ENCODE measurements at regions not wholly inside any gene's neighbourhood (a gene's known extent, or its start where the extent isn't known, plus 50 kb on each side); places are given as distances from the start of the nearest gene placed in this dataset.
"Not testable (repeated sequence)": the region's sequence is repeated elsewhere in the genome, so short reads cannot be mapped to it uniquely, and the experiment has no call there.

GRCh38 chr5:159678657-159679392 lies 237.5 kb upstream of the ADRA1B start:
- no peaks in the 10 kb centered on the region for H3K27me3 ChIP-seq
- H3K36me3 ChIP-seq: no peaks in the 10 kb centered on the region
- H3K4me1 ChIP-seq: no peaks in the 10 kb centered on the region
- 0 to 50% methylated on average over 1 of the region's 1 CpG for WGBS, 2 donors (ENCODE audit: low coverage in 1 of 2)
- no peak overlapping the region for H3K27ac ChIP-seq
- no peak for ATAC-seq
- TF ChIP-seq EP300 (IDR thresholded peaks at IDR 0.05) (no peak), POLR2AphosphoS5 (IDR thresholded peaks at IDR 0.05) (no peak), POLR2A (IDR thresholded peaks at IDR 0.05) (no peak), CTCF (IDR thresholded peaks at IDR 0.05) (no peak)
- H3K9me3 ChIP-seq: no peaks in the 10 kb centered on the region
- no peak overlapping the region for H3K4me3 ChIP-seq

- no peak overlapping the region for H3K4me3 ChIP-seq
- WGBS, 2 donors (ENCODE audit: low coverage in 1 of 2): 40% methylated on average over 2 of the region's 3 CpGs; no CpG with 5 or more reads in 1 of the 2 donors
- H3K27ac ChIP-seq: no peak overlapping the region
- no peaks in the 10 kb centered on the region for H3K27me3 ChIP-seq
- no peaks in the 10 kb centered on the region for H3K9me3 ChIP-seq
- H3K4me1 ChIP-seq: no peaks in the 10 kb centered on the region
- no peak for ATAC-seq
- H3K36me3 ChIP-seq: no peaks in the 10 kb centered on the region
- TF ChIP-seq POLR2A (IDR thresholded peaks at IDR 0.05): no peak
- no peak for TF ChIP-seq EP300 (IDR thresholded peaks at IDR 0.05)
These were observed 236.2 kb upstream of the ADRA1B start for GRCh38 chr5:159680095-159680494.

- Histone ChIP-seq H3K9me3 (no peaks in the 10 kb centered on the region), H3K27me3 (no peaks in the 10 kb centered on the region), H3K36me3 (no peaks in the 10 kb centered on the region), H3K4me1 (no peaks in the 10 kb centered on the region), H3K27ac (no peak overlapping the region), H3K4me3 (no peak overlapping the region)
- no peak for ATAC-seq
- TF ChIP-seq EP300 (IDR thresholded peaks at IDR 0.05) (no peak), CTCF (IDR thresholded peaks at IDR 0.05) (no peak), POLR2A (IDR thresholded peaks at IDR 0.05) (no peak), POLR2AphosphoS5 (IDR thresholded peaks at IDR 0.05) (no peak)
These were observed 234.6 kb upstream of the ADRA1B start for GRCh38 chr5:159681661-159682060.

GRCh38 chr5:159682623-159683022 lies 233.7 kb upstream of the ADRA1B start:
- no peak for ATAC-seq
- 50 to 69% methylated on average over 1 to 2 of the region's 2 CpGs for WGBS, 2 donors (ENCODE audit: low coverage in 1 of 2)
- Histone ChIP-seq H3K27me3 (no peaks in the 10 kb centered on the region), H3K4me3 (no peak overlapping the region), H3K9me3 (no peaks in the 10 kb centered on the region), H3K4me1 (no peaks in the 10 kb centered on the region), H3K27ac (no peak overlapping the region), H3K36me3 (no peaks in the 10 kb centered on the region)
- no peak for TF ChIP-seq CTCF (IDR thresholded peaks at IDR 0.05)
- TF ChIP-seq EP300 (IDR thresholded peaks at IDR 0.05): no peak
- no peak for TF ChIP-seq POLR2A (IDR thresholded peaks at IDR 0.05)
- no peak for TF ChIP-seq POLR2AphosphoS5 (IDR thresholded peaks at IDR 0.05)

- not testable (repeated sequence) for H3K36me3 ChIP-seq, H3K9me3 ChIP-seq, H3K27ac ChIP-seq, ATAC-seq, H3K4me3 ChIP-seq, H3K27me3 ChIP-seq, H3K4me1 ChIP-seq
These were observed 228.4 kb upstream of the ADRA1B start for GRCh38 chr5:159687892-159688291.

- Histone ChIP-seq H3K36me3 (no peaks in the 10 kb centered on the region), H3K9me3 (peaks cover 0 to 3% (median 0%) of the 10 kb centered on the region in 3 donors), H3K27me3 (no peaks in the 10 kb centered on the region), H3K27ac (no peak overlapping the region), H3K4me3 (no peak overlapping the region), H3K4me1 (no peaks in the 10 kb centered on the region)
- TF ChIP-seq POLR2A (IDR thresholded peaks at IDR 0.05): no peak
- TF ChIP-seq EP300 (IDR thresholded peaks at IDR 0.05): no peak
- TF ChIP-seq CTCF (IDR thresholded peaks at IDR 0.05): no peak
- TF ChIP-seq POLR2AphosphoS5 (IDR thresholded peaks at IDR 0.05): no peak
- WGBS, 2 donors (ENCODE audit: low coverage in 1 of 2): 48 to 62% methylated on average over 4 to 5 of the region's 5 CpGs
- ATAC-seq: no peak
These were observed 220.5 kb upstream of the ADRA1B start for GRCh38 chr5:159695741-159696294.

All from gastroesophageal sphincter (tissue), 4 donors.